DOHH2 (cell line): ENCODE measurements at regions not wholly inside any gene's neighbourhood (a gene's known extent, or its start where the extent isn't known, plus 50 kb on each side); places are given as distances from the start of the nearest gene placed in this dataset.

Experiments
- H3F3A ChIP-seq: fragments of 200-600 bp; sonication (generic), shearing (Covaris generic); 2 replicates; pipeline ENCODE4 v1.6.0; 2016; ENCODE audit warnings: antibody characterized with exemption, mild to moderate bottlenecking; ENCODE audit not compliant: control insufficient read depth, insufficient read depth
- H3K27ac ChIP-seq: fragments of 200-600 bp; sonication (generic); 2 replicates; pipeline ENCODE4 v1.5.1; 2014; ENCODE audit warnings: low read depth, mild to moderate bottlenecking, low read length, moderate library complexity
- H3K27me3 ChIP-seq: fragments of 200-600 bp; sonication (generic); 2 replicates; pipeline ENCODE4 v1.6.1; 2014; ENCODE audit warnings: mild to moderate bottlenecking, low read length, mixed read lengths; ENCODE audit not compliant: control insufficient read depth
- H3K36me3 ChIP-seq: fragments of 200-600 bp; sonication (generic); 2 replicates; pipeline ENCODE4 v1.6.1; 2014; ENCODE audit warnings: mild to moderate bottlenecking, low read length, moderate library complexity, mixed read lengths; ENCODE audit not compliant: control insufficient read depth
- H3K4me1 ChIP-seq: fragments of 200-600 bp; sonication (generic); 2 replicates; pipeline ENCODE4 v1.6.1; 2014; ENCODE audit warnings: mild to moderate bottlenecking, low read length, mixed read lengths; ENCODE audit not compliant: control insufficient read depth
- H3K4me2 ChIP-seq: fragments of 200-600 bp; sonication (generic); 2 replicates; pipeline ENCODE4 v1.6.0; 2014; ENCODE audit warnings: mild to moderate bottlenecking, low read length, moderate library complexity
- H3K4me3 ChIP-seq: fragments of 200-600 bp; sonication (generic); 2 replicates; pipeline ENCODE4 v1.5.1; 2014; ENCODE audit warnings: mild to moderate bottlenecking, low read length, mixed read lengths
- H3K79me2 ChIP-seq: fragments of 200-600 bp; sonication (generic); 2 replicates; pipeline ENCODE4 v1.6.1; 2014; ENCODE audit warnings: mild to moderate bottlenecking, low read length, mixed read lengths; ENCODE audit not compliant: control insufficient read depth
- H3K9me2 ChIP-seq: fragments of 200-600 bp; sonication (generic); replicated peaks from 2 replicates; pipeline ENCODE4 v1.6.1; 2014; ENCODE audit warnings: mild to moderate bottlenecking, low read length, mixed read lengths; ENCODE audit not compliant: control insufficient read depth
- H3K9me3 ChIP-seq: fragments of 200-600 bp; sonication (generic); 2 replicates; pipeline ENCODE4 v1.6.1; 2014; ENCODE audit warnings: antibody characterized with exemption, low read length, mixed read lengths; ENCODE audit not compliant: control insufficient read depth, insufficient read depth
- H4K20me1 ChIP-seq: fragments of 200-600 bp; sonication (generic); 2 replicates; pipeline ENCODE4 v1.6.0; 2014; ENCODE audit warnings: low read depth, mild to moderate bottlenecking, antibody characterized with exemption, low read length, moderate library complexity; ENCODE audit not compliant: control insufficient read depth, insufficient read depth
- EZH2phosphoT487 ChIP-seq: fragments of 200-600 bp; sonication (generic); IDR thresholded peaks from 2 replicates; pipeline ENCODE4 v1.6.1; 2017; ENCODE audit warnings: borderline replicate concordance, mild to moderate bottlenecking, antibody characterized with exemption, low read length, moderate library complexity, mixed read lengths
- TF ChIP-seq, protein P1 (sequence below): fragments of 200-600 bp; sonication (generic); IDR thresholded peaks from one replicate; pipeline ENCODE4 v1.5.1; 2014; ENCODE audit warnings: antibody characterized with exemption, mild to moderate bottlenecking, low read depth, low read length; ENCODE audit not compliant: poor library complexity, severe bottlenecking

DNA sequence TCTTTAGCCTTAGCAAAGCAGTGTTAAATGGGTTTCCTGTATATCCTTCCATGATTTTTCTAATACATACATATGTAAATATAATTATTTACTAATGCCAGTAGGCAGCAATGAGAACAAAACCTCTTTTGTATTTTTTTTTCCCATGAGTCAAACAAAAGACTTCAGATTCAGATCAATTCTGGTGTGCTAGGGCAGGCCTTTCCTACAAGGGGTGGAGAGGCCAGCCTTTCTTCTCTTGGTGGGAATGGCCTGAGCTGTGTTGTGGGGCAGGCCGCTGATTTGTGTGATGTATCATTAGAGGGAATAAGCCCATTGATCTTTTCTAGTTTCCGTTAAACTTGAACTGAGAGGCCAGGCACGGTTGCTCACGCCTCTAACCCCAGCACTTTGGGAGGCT is 115.5 kb upstream of the DMRT1 start:
- Histone ChIP-seq H4K20me1 (no peaks in the 10 kb centered on the region), H3K79me2 (peaks cover 29% of the 10 kb centered on the region), H3K4me3 (no peak overlapping the region), H3K27ac (no peak overlapping the region), H3K4me2 (no peak overlapping the region), H3F3A (no peaks in the 10 kb centered on the region), H3K36me3 (peaks cover 25% of the 10 kb centered on the region), H3K27me3 (no peaks in the 10 kb centered on the region), H3K4me1 (peaks cover 2% of the 10 kb centered on the region), H3K9me2 (no peaks in the 10 kb centered on the region), H3K9me3 (no peaks in the 10 kb centered on the region)
- TF ChIP-seq, protein P1, sequence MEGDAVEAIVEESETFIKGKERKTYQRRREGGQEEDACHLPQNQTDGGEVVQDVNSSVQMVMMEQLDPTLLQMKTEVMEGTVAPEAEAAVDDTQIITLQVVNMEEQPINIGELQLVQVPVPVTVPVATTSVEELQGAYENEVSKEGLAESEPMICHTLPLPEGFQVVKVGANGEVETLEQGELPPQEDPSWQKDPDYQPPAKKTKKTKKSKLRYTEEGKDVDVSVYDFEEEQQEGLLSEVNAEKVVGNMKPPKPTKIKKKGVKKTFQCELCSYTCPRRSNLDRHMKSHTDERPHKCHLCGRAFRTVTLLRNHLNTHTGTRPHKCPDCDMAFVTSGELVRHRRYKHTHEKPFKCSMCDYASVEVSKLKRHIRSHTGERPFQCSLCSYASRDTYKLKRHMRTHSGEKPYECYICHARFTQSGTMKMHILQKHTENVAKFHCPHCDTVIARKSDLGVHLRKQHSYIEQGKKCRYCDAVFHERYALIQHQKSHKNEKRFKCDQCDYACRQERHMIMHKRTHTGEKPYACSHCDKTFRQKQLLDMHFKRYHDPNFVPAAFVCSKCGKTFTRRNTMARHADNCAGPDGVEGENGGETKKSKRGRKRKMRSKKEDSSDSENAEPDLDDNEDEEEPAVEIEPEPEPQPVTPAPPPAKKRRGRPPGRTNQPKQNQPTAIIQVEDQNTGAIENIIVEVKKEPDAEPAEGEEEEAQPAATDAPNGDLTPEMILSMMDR, result no peak
- TF ChIP-seq EZH2phosphoT487, result no peak

DNA sequence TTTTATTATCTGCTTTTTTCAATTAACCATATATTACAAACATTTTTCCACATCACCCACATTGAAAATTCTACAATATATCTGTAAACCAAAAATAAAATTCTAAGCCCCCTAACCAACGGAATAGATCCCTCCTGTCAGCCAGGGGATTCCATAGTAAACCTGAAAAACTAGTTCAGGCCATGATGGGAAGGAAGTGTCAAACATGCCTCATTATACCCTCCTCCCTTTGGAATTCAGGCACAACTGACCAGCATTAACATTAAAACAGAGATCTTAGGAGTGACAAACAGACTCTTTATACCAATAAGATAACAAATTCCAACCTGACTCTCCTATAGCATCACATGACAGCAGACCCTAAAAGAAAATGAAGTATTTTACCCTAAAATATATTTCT is 113.7 kb upstream of the DMRT1 start:
- H3K9me3 ChIP-seq, result no peaks in the 10 kb centered on the region
- no peak for TF ChIP-seq EZH2phosphoT487
- TF ChIP-seq, protein P1, result no peak
- peaks cover 20% of the 10 kb centered on the region for H3K79me2 ChIP-seq
- H3K4me1 ChIP-seq, result no peaks in the 10 kb centered on the region
- H3K4me3 ChIP-seq, result no peak overlapping the region
- peaks cover 37% of the 10 kb centered on the region for H3K36me3 ChIP-seq
- no peaks in the 10 kb centered on the region for H3K9me2 ChIP-seq
- H3F3A ChIP-seq, result no peaks in the 10 kb centered on the region
- H3K27me3 ChIP-seq, result no peaks in the 10 kb centered on the region
- H3K27ac ChIP-seq, result no peak overlapping the region
- no peak overlapping the region for H3K4me2 ChIP-seq
- no peaks in the 10 kb centered on the region for H4K20me1 ChIP-seq

DNA sequence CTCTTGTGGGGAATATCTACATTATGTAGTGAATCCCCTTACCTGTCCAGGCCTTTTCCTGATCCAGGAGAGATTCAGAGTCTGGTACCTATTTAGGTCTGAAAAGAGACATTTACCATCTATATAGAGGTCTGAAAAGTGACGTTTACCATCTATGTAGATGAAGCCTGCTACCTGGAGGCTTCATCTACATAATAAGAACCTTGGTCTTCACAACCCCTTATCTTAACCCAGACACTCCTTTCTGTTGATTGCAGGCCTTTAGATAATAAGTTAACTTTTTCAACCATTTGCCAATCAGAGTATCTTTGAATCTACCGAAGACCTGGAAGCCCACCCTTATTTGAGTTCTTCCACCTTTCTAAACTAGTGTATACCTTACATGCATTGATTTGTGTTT is 113.0 kb upstream of the DMRT1 start:
- no peaks in the 10 kb centered on the region for H3K27me3 ChIP-seq
- H3K4me1 ChIP-seq, result no peaks in the 10 kb centered on the region
- H3K36me3 ChIP-seq, result peaks cover 42% of the 10 kb centered on the region
- H3K27ac ChIP-seq, result no peak overlapping the region
- H3K79me2 ChIP-seq, result peaks cover 14% of the 10 kb centered on the region
- no peak for TF ChIP-seq EZH2phosphoT487
- TF ChIP-seq, protein P1, result no peak
- H3K4me3 ChIP-seq, result no peak overlapping the region
- H3K9me2 ChIP-seq, result no peaks in the 10 kb centered on the region
- no peaks in the 10 kb centered on the region for H3F3A ChIP-seq
- H3K4me2 ChIP-seq, result no peak overlapping the region
- H4K20me1 ChIP-seq, result no peaks in the 10 kb centered on the region
- no peaks in the 10 kb centered on the region for H3K9me3 ChIP-seq

DNA sequence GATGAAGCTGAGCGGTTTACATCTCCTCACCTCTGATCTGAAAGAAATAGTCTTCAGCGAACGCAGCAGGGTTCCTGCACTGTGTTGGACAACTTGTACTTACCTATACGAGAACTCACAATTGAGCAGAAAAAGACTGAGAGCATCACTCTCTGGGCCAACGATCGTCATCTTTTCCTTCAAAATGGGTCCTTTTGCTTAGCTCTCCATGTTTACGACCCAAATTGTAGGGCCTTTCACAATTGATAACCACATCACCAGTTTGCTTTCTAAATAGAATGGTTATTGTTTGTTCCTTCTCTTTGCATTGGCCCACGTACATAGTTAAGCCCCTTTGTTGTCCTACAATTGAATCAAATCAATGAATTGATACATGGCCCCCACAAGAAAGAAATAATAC is 110.0 kb upstream of the DMRT1 start:
- Histone ChIP-seq H3K27ac (no peak overlapping the region), H3K36me3 (peaks cover 58% of the 10 kb centered on the region)

More for the DNA sequence above, 110.0 kb upstream of the DMRT1 start:
- Histone ChIP-seq H3K27me3 (no peaks in the 10 kb centered on the region), H3K4me3 (no peak overlapping the region), H4K20me1 (no peaks in the 10 kb centered on the region), H3F3A (no peaks in the 10 kb centered on the region), H3K4me1 (no peaks in the 10 kb centered on the region), H3K79me2 (no peaks in the 10 kb centered on the region), H3K9me2 (no peaks in the 10 kb centered on the region), H3K4me2 (no peak overlapping the region), H3K9me3 (no peaks in the 10 kb centered on the region)
- TF ChIP-seq, protein P1, result no peak
- no peak for TF ChIP-seq EZH2phosphoT487
